Osteocyte (in vitro differentiated cells): ENCODE measurements at regions not wholly inside any gene's neighbourhood (a gene's known extent, or its start where the extent isn't known, plus 50 kb on each side); places are given as distances from the start of the nearest gene placed in this dataset.

ENCODE experiments used
- DNase-seq: peaks from one replicate; pipeline ENCODE4 v3.0.0; 2021; ENCODE audit warnings: mixed read lengths; ENCODE audit not compliant: unreplicated experiment; ENCODE audit errors: extremely low spot score
- H3K27ac Mint-ChIP-seq: one replicate; pipeline ENCODE4 v1.8.0; 2021; ENCODE audit warnings: mild to moderate bottlenecking, mixed read lengths; ENCODE audit not compliant: unreplicated experiment
- H3K27me3 Mint-ChIP-seq: one replicate; pipeline ENCODE4 v1.8.0; 2021; ENCODE audit warnings: mixed read lengths; ENCODE audit not compliant: unreplicated experiment
- H3K36me3 Mint-ChIP-seq: one replicate; pipeline ENCODE4 v1.8.0; 2021; ENCODE audit warnings: mixed read lengths; ENCODE audit not compliant: unreplicated experiment
- H3K4me1 Mint-ChIP-seq: one replicate; pipeline ENCODE4 v1.8.0; 2021; ENCODE audit warnings: mixed read lengths; ENCODE audit not compliant: unreplicated experiment
- H3K4me3 Mint-ChIP-seq: one replicate; pipeline ENCODE4 v1.8.0; 2021; ENCODE audit warnings: mild to moderate bottlenecking, moderate library complexity, mixed read lengths; ENCODE audit not compliant: unreplicated experiment
- H3K9me3 Mint-ChIP-seq: one replicate; pipeline ENCODE4 v1.8.0; 2021; ENCODE audit warnings: mixed read lengths; ENCODE audit not compliant: unreplicated experiment
- TF ChIP-seq, protein P1 (sequence below): fragments of 200-600 bp; sonication (generic); IDR thresholded peaks from 2 replicates; pipeline ENCODE4 v1.5.0; 2021; ENCODE audit warnings: antibody characterized with exemption, mild to moderate bottlenecking, moderate library complexity

GRCh38 chr5:126104951-126105350 is 318.3 kb upstream of the GRAMD2B start:
- H3K27ac Mint-ChIP-seq = no peak overlapping the region
- no peaks in the 10 kb centered on the region for H3K9me3 Mint-ChIP-seq
- H3K27me3 Mint-ChIP-seq = no peaks in the 10 kb centered on the region
- TF ChIP-seq, protein P1, sequence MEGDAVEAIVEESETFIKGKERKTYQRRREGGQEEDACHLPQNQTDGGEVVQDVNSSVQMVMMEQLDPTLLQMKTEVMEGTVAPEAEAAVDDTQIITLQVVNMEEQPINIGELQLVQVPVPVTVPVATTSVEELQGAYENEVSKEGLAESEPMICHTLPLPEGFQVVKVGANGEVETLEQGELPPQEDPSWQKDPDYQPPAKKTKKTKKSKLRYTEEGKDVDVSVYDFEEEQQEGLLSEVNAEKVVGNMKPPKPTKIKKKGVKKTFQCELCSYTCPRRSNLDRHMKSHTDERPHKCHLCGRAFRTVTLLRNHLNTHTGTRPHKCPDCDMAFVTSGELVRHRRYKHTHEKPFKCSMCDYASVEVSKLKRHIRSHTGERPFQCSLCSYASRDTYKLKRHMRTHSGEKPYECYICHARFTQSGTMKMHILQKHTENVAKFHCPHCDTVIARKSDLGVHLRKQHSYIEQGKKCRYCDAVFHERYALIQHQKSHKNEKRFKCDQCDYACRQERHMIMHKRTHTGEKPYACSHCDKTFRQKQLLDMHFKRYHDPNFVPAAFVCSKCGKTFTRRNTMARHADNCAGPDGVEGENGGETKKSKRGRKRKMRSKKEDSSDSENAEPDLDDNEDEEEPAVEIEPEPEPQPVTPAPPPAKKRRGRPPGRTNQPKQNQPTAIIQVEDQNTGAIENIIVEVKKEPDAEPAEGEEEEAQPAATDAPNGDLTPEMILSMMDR = no peak
- H3K4me1 Mint-ChIP-seq = peaks cover 14% of the 10 kb centered on the region
- no peaks in the 10 kb centered on the region for H3K36me3 Mint-ChIP-seq
- no peak overlapping the region for H3K4me3 Mint-ChIP-seq
- no peak for DNase-seq

GRCh38 chr5:126106029-126106428 is 317.2 kb upstream of the GRAMD2B start:
- DNase-seq = no peak
- Mint-ChIP-seq H3K9me3 (no peaks in the 10 kb centered on the region), H3K27ac (no peak overlapping the region), H3K27me3 (no peaks in the 10 kb centered on the region), H3K4me1 (peaks cover 14% of the 10 kb centered on the region), H3K36me3 (no peaks in the 10 kb centered on the region), H3K4me3 (no peak overlapping the region)
- TF ChIP-seq, protein P1 = no peak

DNA sequence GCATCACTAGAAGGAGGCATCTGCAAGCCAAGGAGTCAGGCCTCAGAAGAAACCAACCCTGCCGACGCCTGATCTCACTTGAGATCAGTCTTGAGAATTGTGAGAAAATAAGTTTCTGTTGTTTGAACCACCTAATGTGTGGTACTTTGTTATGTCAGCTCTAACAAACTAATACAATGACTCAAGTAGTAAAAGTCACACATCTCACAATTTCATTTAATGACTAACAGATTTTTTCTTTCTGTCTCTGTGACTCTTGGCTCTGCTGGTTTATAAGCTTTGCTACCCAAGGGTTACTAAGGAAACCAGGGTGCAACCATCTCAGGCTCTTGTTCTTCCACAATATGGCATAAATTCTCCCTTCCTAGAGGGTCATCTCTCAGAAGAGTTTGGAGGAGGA is 315.8 kb upstream of the GRAMD2B start:
- no peaks in the 10 kb centered on the region for H3K36me3 Mint-ChIP-seq
- peaks cover 7% of the 10 kb centered on the region for H3K9me3 Mint-ChIP-seq
- no peak overlapping the region for H3K4me3 Mint-ChIP-seq
- TF ChIP-seq, protein P1 = no peak
- H3K4me1 Mint-ChIP-seq = peaks cover 14% of the 10 kb centered on the region
- H3K27me3 Mint-ChIP-seq = no peaks in the 10 kb centered on the region
- no peak overlapping the region for H3K27ac Mint-ChIP-seq
- no peak for DNase-seq

- TF ChIP-seq, protein P1 = no peak
- no peak for DNase-seq
- H3K36me3 Mint-ChIP-seq = no peaks in the 10 kb centered on the region
- H3K4me3 Mint-ChIP-seq = no peak overlapping the region
- no peaks in the 10 kb centered on the region for H3K27me3 Mint-ChIP-seq
- peaks cover 10% of the 10 kb centered on the region for H3K9me3 Mint-ChIP-seq
- H3K4me1 Mint-ChIP-seq = peaks cover 14% of the 10 kb centered on the region
- no peak overlapping the region for H3K27ac Mint-ChIP-seq
Measured at GRCh38 chr5:126108470-126108869, 314.7 kb upstream of the GRAMD2B start.

DNA sequence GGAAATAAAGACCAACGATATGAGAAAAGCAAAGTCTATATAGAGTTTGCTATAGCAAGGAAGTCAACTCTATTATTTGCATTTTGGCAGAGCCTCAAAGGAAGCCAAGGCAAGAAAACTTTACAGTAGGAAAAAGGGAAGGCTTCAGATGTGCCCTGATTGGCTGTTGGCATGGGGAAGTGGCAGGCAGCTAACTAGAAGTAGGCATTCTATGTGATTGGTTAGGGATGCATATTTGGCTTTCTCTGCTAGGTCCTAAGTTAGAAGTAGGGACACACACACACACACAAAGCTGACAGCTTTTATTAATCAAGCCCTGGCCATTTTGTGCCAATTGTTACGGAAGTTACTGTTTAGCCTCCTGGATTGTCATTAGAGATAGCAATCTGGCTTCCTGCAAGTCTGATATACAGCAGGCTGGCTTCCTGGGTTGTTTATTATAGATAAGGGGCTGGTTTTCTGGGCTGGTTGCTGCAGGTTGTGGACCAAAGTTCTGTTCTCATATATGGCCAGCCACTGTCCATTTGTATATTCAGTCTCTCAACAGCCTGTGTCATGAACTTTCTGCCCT is 308.1 kb upstream of the GRAMD2B start:
- Mint-ChIP-seq H3K27ac (no peak overlapping the region), H3K4me1 (peaks cover 2% of the 10 kb centered on the region), H3K9me3 (peaks cover 10% of the 10 kb centered on the region), H3K4me3 (no peak overlapping the region), H3K36me3 (no peaks in the 10 kb centered on the region), H3K27me3 (peaks cover 4% of the 10 kb centered on the region)
- TF ChIP-seq, protein P1 = no peak
- DNase-seq = no peak
